NCI-H510A treated with DMSO at 0.1 percent for 48 hours (cell line): ENCODE measurements at regions not wholly inside any gene's neighbourhood (a gene's known extent, or its start where the extent isn't known, plus 50 kb on each side); places are given as distances from the start of the nearest gene placed in this dataset.

ENCODE experiments used
- DNase-seq: peaks from one replicate; lab custom pipeline; 2025; lab: John Stamatoyannopoulos, UW

DNA sequence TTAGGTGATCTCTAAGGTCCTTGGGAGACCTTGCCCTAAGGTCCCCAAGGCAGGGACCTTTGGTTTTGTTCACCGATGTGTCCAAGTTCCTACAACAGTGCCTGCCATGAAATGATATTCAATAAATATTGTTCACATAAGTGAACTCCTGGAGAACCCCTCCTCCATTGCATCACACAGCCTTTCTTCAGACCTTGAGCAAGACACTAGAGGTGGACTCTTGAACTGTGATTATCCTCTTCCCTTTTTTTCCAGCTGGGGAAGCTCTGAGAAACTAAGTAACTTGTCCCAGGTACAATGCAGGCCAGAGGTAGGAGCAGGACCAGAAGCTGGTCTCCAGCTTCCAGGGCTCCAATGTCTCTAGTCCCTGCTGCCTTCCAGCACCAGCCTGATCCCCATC is 76.6 kb upstream of the LMO1 start:
- no peak for DNase-seq

DNA sequence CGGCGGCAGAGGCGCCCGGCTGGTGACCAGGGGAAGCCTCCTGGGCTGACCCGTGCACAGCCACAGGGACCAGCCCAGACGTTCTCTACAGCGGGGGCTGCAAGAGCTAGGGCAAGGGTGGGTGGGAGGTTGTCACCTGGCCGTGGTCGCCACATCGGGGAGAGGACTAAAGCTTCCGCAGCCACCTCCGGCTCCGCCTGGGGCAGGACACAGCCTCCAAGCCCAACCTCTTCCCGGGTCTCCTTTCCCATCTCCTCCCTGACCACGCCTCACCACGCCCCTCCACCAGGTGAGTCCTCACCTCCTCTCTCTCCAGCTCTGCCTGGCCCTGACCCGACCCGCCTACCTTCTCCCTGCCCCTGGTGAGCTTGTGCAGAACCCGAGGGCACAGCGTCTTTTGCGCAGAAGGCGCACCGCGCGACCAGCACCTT is 75.9 kb upstream of the LMO1 start:
- peak; percentile 79 for DNase-seq

DNA sequence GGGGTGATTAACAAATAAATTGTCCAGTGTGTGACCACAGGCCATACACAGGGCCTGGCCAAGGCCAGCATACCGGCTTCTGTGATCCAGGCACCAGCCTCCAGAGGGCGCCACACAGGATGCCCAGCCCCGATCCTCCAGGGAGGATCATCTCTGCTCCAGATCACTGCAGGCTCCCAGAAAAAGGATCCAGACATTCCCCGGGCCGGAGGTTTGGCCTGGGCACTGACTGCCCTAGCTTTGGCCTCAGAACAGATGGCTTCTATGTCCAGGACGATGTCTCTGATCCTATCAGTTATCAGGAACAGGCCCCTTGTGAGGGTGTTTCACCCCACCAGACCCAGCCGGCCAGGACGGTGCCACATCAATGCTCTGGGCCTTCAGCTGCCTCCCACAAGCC is 74.5 kb upstream of the LMO1 start:
- peak; percentile 4 for DNase-seq

GRCh38 chr11:8337130-8337795 is 73.6 kb upstream of the LMO1 start:
- DNase-seq = no peak

GRCh38 chr11:8336356-8337129 is 72.9 kb upstream of the LMO1 start:
- no peak for DNase-seq

GRCh38 chr11:8335683-8336082 is 72.0 kb upstream of the LMO1 start:
- no peak for DNase-seq

DNA sequence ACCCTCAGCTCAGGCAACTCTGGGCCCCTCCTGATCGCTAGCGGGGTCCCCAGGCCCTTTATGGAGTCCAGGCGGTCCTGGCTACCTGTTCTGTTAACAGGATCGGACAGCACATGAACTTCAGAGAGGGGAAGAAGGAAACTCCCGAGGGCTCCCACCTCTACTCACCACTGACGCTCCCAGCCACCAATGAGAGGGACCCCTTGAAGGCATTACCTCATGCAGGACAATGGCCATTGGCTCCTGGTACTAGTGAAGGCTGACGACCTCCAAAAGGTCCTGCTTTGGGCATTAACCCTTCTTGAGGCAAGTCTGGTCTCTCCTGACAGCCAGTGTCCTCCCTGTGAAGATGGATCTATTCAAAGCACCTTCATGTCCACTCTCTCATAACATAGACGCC is 71.5 kb upstream of the LMO1 start:
- DNase-seq = no peak

- DNase-seq = no peak
Measured at GRCh38 chr11:8333811-8334401, 70.2 kb upstream of the LMO1 start.

- DNase-seq = no peak
Measured at GRCh38 chr11:8333376-8333775, 69.7 kb upstream of the LMO1 start.

DNA sequence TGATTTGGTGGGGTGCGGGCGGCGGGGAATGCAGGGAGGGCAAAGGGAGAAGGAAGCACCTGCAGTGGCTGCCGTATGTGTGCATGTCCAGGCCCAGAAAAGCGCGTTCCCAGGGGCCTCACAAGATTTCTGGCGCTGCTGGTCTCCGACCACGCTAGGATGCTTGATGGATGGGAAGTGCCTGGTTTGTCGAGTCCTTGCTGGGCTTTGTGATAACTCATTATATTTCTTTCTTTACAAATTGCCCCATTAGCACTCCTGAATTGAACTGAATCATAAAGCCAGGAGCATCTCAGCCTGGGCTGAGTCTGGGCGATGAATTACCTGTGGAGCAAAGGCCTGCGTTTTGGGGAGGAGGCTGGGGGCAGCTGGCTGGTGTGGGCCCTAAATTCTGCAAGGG is 69.2 kb upstream of the LMO1 start:
- no peak for DNase-seq

GRCh38 chr11:8332196-8332595 is 68.5 kb upstream of the LMO1 start:
- DNase-seq = no peak

- no peak for DNase-seq
Measured at GRCh38 chr11:8331767-8332166, 68.1 kb upstream of the LMO1 start.

- DNase-seq = no peak
Measured at GRCh38 chr11:8330896-8331295, 67.2 kb upstream of the LMO1 start.

DNA sequence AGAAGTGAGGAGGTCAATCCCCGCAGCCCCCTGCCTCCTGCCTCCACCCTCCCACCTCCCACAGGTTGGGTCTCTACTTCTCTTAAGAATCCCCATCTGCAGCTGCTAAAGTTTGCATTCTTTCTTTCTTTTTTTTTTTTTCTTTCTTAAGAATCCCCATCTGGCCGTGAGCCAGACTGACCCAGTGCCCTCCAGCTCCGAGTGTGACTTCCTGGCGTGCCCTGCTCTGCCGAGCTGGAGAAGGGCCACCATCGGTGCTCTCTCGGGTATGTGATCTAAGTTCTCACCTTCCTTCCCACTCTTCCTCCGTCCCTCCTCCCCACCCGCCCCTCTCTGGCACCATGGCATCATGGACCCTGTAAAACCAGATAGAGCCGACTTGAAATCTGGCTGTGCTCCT is 66.7 kb upstream of the LMO1 start:
- DNase-seq = no peak

GRCh38 chr11:8329847-8330361 is 66.2 kb upstream of the LMO1 start:
- no peak for DNase-seq

DNA sequence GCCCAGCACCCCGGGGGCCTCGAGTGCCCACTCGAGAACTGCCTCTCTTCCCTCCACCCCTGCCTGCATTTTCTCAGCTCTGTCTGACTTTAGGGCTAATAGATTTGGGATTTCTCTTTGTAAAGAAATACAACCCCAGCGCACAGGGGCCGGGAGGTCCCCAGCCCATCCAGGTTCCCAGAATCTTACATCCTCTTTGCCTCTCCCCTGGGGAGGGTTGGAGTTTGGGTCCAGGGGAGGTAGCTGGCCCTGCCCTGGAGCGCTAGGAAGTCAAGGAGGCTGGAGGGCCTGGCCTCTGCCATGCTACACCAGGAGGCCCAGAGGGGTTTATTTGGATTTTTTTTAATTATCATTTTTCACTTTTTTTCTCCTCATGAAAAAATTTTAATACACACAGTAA is 65.7 kb upstream of the LMO1 start:
- no peak for DNase-seq

- DNase-seq = peak; percentile 51
Measured at GRCh38 chr11:8328848-8329330, 65.2 kb upstream of the LMO1 start.

DNA sequence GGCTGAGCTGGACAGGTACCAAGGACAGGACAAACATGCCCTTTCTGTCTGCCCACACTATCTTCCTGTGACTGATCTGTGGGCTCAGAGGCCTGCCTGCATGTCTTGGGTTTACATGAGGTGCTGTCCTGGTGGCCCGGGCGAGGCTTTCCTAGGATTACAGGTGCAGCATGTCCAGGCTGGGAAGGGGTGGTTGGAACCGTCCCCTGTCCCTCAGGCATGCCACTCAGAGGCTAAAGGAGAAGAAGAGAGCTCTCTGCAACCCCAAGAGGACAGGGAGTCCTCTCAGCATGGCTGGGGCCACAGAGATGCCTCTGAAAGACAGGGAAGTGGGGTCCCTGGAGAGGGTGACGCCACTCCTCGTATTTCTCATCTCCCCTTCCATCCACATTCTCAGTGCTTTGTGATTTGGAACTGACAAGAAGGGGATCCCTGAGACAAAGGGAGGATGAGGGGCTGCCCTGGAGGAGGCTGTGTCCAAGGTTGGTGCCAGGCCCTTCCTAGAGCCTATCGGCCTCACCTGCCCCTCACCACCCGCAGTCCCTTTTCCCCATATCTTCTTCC is 64.6 kb upstream of the LMO1 start:
- no peak for DNase-seq

- no peak for DNase-seq
Measured at GRCh38 chr11:8327761-8328192, 64.1 kb upstream of the LMO1 start.

- DNase-seq = no peak
Measured at GRCh38 chr11:8326337-8326736, 62.7 kb upstream of the LMO1 start.

DNA sequence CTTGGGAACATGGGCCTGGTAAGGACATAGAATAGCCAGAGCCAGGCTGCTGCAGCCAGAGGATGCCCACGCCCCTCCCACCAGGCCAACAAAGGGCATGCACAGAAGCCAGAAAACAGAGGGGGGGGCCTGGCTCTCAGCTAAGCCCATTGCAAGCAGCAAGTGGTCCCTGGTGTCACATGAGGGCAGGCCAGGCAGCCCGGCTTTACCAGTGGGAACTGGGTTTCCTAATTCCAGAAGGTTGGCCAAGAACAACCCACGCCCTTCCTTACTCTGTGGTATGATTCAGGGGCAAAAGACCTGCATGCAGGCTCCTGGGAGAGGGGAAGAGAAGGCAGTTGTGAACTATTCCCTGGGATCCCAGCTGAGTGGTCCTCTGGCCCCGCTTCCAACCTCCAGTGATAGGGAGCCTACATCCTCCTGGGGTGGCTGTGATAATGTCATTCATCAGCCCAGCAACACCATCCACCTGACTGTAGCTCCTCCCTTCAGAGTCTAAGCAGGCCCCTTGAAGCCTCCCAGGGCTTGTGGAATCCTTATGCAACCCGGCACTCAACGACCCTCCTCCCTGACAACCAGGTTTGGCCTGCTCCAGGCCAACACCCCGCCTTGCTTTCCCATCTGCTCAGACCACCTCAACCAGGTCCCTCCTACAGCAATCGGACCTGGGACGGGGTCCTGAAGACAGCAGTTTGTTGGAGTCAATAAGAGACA is 62.1 kb upstream of the LMO1 start:
- no peak for DNase-seq
